Activated T-cell treated with anti-CD3 and anti-CD28 coated beads, Interleukin-2, amount 50 U/mL, for 72 hours (primary cell): ENCODE measurements at regions not wholly inside any gene's neighbourhood (a gene's known extent, or its start where the extent isn't known, plus 50 kb on each side); places are given as distances from the start of the nearest gene placed in this dataset.

Source experiments
- ATAC-seq, 2 donors: fragments of 150-1000 bp; cut with Tn5 transposase; replicated peaks in 1 of 2; 2 replicates each; pipeline ENCODE4 v1.10.0; 2021; ENCODE audit warnings: moderate library complexity in 2 of 2, mild to moderate bottlenecking in 1 of 2
- DNase-seq, 2 donors: peaks; one replicate each; pipeline ENCODE4 v3.0.0; 2021 to 2022; ENCODE audit warnings: mixed read lengths in 1 of 2
- H3K27ac Mint-ChIP-seq: one replicate; pipeline ENCODE4 v1.8.0; 2022; ENCODE audit warnings: mild to moderate bottlenecking, moderate library complexity, mixed read lengths
- H3K27me3 Mint-ChIP-seq: one replicate; pipeline ENCODE4 v1.8.0; 2022; ENCODE audit warnings: low read depth, mixed read lengths
- H3K36me3 Mint-ChIP-seq, 2 donors: one replicate each; pipeline ENCODE4 v1.8.0; 2022; ENCODE audit warnings: mixed read lengths in 2 of 2, mild to moderate bottlenecking in 1 of 2; ENCODE audit not compliant: insufficient read depth in 2 of 2
- H3K4me1 Mint-ChIP-seq: one replicate; pipeline ENCODE4 v1.8.0; 2022; ENCODE audit warnings: low read depth, mixed read lengths
- H3K4me3 Mint-ChIP-seq, 2 donors: one replicate each; pipeline ENCODE4 v1.8.0; 2022; ENCODE audit warnings: mild to moderate bottlenecking in 2 of 2, mixed read lengths in 2 of 2, moderate library complexity in 2 of 2
- H3K9me3 Mint-ChIP-seq, 2 donors: one replicate each; pipeline ENCODE4 v1.8.0; 2022; ENCODE audit warnings: mixed read lengths in 2 of 2

- ATAC-seq (no peak), DNase-seq (no peak)
- H3K27me3 Mint-ChIP-seq, result no peaks in the 10 kb centered on the region
- no peak overlapping the region for H3K4me3 Mint-ChIP-seq
- no peaks in the 10 kb centered on the region for H3K36me3 Mint-ChIP-seq
- peaks cover 3 to 4% of the 10 kb centered on the region in 2 donors for H3K9me3 Mint-ChIP-seq
- no peak overlapping the region for H3K27ac Mint-ChIP-seq
- H3K4me1 Mint-ChIP-seq, result no peaks in the 10 kb centered on the region
Observed at GRCh38 chr18:65133610-65134009, 617.2 kb upstream of the CDH7 start.

DNA sequence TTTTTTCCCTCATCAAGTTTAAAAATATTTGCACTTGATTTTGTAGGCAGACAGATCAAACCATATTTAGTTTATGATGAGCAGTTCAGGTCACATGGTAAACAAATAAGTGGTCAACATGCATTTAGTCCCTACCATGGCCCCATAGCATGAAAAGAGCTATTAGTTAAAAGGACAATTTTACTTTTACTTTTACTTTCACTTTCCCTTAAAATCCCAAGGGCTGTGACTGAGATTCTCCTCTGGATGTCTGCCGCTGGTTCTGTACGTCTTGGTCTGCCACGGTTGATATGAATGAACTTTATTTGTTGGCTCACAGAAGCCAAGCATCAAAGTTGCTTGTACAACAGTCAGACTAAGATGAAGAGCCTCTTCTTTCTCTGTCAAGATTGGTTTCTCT is 626.2 kb upstream of the CDH7 start:
- Mint-ChIP-seq H3K9me3 (peaks cover 7% of the 10 kb centered on the region in 2 donors), H3K27me3 (no peaks in the 10 kb centered on the region), H3K4me1 (no peaks in the 10 kb centered on the region), H3K27ac (no peak overlapping the region), H3K4me3 (no peak overlapping the region), H3K36me3 (peaks cover 2 to 5% of the 10 kb centered on the region in 2 donors)
- ATAC-seq, result no peak
- DNase-seq, result no peak

DNA sequence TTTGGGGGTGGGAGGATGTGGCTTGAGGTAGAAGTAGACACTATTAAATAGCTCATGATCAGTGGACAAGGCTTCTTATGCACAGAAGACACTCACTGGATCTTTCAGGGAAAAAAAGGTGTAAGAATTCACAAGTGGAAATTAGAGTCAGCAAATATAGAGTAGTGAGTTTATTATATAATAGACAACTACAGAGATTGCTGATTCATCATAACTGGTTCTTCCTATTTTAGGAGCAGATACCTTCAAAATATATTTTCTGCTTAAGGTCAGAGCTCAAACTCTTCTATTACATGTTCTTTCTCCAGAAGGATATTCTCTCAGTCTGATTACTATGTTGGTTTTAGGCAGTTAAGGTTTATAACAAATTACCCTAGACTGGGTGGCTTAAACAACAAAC is 646.9 kb upstream of the CDH7 start:
- no peak overlapping the region for H3K4me3 Mint-ChIP-seq

GRCh38 chr18:65093346-65093745 is 657.5 kb upstream of the CDH7 start:
- Mint-ChIP-seq H3K27me3 (no peaks in the 10 kb centered on the region), H3K4me1 (no peaks in the 10 kb centered on the region), H3K36me3 (no peaks in the 10 kb centered on the region), H3K27ac (no peak overlapping the region), H3K9me3 (peaks cover 5% of the 10 kb centered on the region in 2 donors), H3K4me3 (no peak overlapping the region)
- DNase-seq (no peak), ATAC-seq (no peak)

More for the DNA sequence above, 646.9 kb upstream of the CDH7 start:
- DNase-seq, result no peak
- Mint-ChIP-seq H3K9me3 (peaks cover 5 to 8% of the 10 kb centered on the region in 2 donors), H3K27ac (no peak overlapping the region), H3K36me3 (peaks cover 0 to 3% of the 10 kb centered on the region in 2 donors), H3K4me1 (no peaks in the 10 kb centered on the region), H3K27me3 (no peaks in the 10 kb centered on the region)
- no peak for ATAC-seq

- no peaks in the 10 kb centered on the region for H3K27me3 Mint-ChIP-seq
- no peak overlapping the region for H3K27ac Mint-ChIP-seq
- peaks cover 5% of the 10 kb centered on the region in 2 donors for H3K9me3 Mint-ChIP-seq
- ATAC-seq (no peak), DNase-seq (no peak)
- H3K36me3 Mint-ChIP-seq, result no peaks in the 10 kb centered on the region
- no peak overlapping the region for H3K4me3 Mint-ChIP-seq
- no peaks in the 10 kb centered on the region for H3K4me1 Mint-ChIP-seq
Observed at GRCh38 chr18:65091744-65092329, 659.0 kb upstream of the CDH7 start.

DNA sequence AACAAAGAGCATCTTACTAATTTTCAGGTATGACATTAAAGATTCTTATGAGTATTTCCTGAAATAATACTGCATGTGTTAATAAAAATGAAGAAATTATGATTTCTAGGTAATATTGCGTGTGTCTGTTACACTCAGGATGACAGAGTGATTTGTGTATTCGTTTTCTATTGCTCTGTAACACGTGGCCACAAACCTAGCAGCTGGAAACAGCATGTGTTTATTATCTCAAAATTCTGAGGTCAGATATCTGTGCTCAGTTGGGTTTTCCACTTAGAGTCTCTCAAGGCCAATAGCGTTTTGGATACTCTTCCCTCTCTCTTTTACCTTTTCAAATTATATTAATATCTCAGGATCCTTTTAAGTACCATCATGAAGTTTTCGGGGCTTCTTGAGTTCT is 667.9 kb upstream of the CDH7 start:
- no peaks in the 10 kb centered on the region for H3K27me3 Mint-ChIP-seq
- H3K4me1 Mint-ChIP-seq, result no peaks in the 10 kb centered on the region
- no peak for DNase-seq
- no peak overlapping the region for H3K27ac Mint-ChIP-seq
- H3K36me3 Mint-ChIP-seq, result peaks cover 0 to 1% of the 10 kb centered on the region in 2 donors
- peaks cover 0 to 2% of the 10 kb centered on the region in 2 donors for H3K9me3 Mint-ChIP-seq
- no peak for ATAC-seq
- H3K4me3 Mint-ChIP-seq, result no peak overlapping the region

DNA sequence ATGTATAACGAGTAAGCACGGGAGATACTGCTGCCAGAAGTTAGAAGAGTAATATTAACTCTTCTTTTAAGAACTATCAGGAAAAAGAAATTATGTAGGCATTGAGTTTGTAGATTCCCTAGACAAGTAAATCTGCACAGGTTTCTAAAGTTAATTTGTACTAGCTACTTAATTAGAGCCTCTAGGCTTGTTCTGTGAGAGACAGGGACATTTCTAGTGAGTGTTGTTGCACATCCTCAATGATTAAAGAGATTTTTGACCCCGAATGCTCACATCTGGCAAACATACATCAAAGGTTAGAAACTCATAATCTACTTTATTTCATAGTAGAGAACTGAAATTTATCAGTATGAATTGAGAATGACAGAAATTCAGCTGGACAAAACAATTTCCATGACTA is 669.0 kb upstream of the CDH7 start:
- DNase-seq (no peak), ATAC-seq (no peak)
- peaks cover 0 to 1% of the 10 kb centered on the region in 2 donors for H3K36me3 Mint-ChIP-seq

DNA sequence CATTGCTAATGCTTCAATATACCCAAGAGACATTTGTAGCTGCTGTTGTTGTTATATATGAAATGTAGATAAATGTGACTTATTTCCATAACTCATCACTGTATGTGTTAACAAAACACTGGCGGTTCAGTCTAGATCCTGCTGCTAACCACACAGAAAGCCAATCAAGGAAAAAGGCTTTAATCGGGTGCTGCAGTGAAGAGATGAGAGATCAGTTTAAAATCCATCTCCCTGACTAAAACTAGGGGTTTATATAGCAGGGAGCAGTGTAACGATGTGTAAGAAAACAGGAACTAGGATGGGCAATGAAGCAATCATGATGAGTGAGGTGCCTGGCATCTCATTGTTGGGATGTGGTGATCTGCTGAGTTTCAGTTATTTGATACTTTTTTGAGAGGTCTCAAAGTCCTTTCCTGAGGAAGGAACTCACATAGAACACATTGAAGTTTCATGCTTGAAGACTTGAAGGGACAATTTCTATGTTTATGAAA is 677.7 kb upstream of the CDH7 start:
- DNase-seq, result no peak
- Mint-ChIP-seq H3K36me3 (no peaks in the 10 kb centered on the region), H3K4me1 (no peaks in the 10 kb centered on the region), H3K27ac (no peak overlapping the region), H3K4me3 (no peak overlapping the region), H3K9me3 (peaks cover 2 to 4% of the 10 kb centered on the region in 2 donors), H3K27me3 (no peaks in the 10 kb centered on the region)
- ATAC-seq, result no peak

More for the DNA sequence above, 669.0 kb upstream of the CDH7 start:
- no peaks in the 10 kb centered on the region for H3K27me3 Mint-ChIP-seq
- no peak overlapping the region for H3K4me3 Mint-ChIP-seq
- H3K27ac Mint-ChIP-seq, result no peak overlapping the region
- H3K9me3 Mint-ChIP-seq, result peaks cover 0 to 2% of the 10 kb centered on the region in 2 donors
- no peaks in the 10 kb centered on the region for H3K4me1 Mint-ChIP-seq

DNA sequence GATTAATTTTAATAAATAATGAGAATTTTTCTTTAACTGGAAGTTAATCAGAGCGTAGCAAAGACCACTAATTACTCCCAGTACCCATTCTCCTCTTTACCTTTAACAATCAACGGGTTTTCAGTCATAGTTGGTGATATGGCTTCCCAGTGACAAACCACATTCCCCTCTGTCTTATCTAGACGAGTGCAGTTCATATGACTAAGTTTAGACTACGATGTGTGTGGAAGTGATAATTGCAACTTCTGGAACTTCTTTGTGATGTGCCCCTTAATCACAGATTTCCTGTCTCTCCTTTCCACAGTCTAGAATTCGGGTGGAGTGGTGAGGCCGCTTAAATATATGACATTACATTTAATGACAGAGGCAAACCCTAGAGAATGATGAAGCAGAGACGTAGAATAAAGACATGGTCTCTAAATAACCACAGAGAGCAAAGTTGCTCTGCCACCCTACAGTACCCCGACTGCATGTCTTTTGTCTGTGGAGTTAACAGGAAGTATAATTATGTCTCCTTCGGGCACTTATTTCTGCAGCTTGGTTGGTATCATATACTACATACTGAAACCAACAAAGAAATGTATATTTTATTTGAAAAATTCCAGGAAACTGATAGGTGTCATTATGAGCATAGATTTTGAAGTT is 693.3 kb upstream of the CDH7 start:
- no peaks in the 10 kb centered on the region for H3K4me1 Mint-ChIP-seq
- no peak overlapping the region for H3K27ac Mint-ChIP-seq
- H3K9me3 Mint-ChIP-seq, result peaks cover 7 to 8% of the 10 kb centered on the region in 2 donors
- H3K27me3 Mint-ChIP-seq, result no peaks in the 10 kb centered on the region
- H3K4me3 Mint-ChIP-seq, result no peak overlapping the region
- H3K36me3 Mint-ChIP-seq, result no peaks in the 10 kb centered on the region
- DNase-seq (no peak), ATAC-seq (no peak)

- Mint-ChIP-seq H3K9me3 (peaks cover 3 to 8% of the 10 kb centered on the region in 2 donors), H3K4me1 (no peaks in the 10 kb centered on the region), H3K27ac (no peak overlapping the region), H3K4me3 (no peak overlapping the region), H3K27me3 (no peaks in the 10 kb centered on the region), H3K36me3 (no peaks in the 10 kb centered on the region)
- no peak for ATAC-seq
- no peak for DNase-seq
Observed at GRCh38 chr18:65056575-65056974, 694.2 kb upstream of the CDH7 start.

DNA sequence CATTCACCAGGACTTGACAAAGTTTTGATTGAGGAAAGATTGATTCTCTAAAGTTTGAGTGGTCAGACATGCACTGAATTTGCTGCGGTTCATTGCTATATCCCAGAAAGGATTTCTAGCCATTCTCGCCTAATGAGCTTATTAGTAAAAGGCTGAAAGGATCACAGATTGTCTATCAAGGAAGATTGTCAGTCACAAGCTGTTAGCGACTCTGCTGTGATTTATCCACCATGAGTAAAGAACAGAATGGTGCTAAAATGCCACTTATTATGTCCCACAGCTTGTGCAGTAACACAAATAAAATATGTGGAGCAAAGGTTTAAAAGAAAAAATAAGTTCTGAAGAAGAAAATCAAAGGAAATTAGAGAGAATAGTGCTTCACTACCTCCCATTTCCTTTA is 701.2 kb upstream of the CDH7 start:
- no peak for ATAC-seq
- H3K4me1 Mint-ChIP-seq, result no peaks in the 10 kb centered on the region

DNA sequence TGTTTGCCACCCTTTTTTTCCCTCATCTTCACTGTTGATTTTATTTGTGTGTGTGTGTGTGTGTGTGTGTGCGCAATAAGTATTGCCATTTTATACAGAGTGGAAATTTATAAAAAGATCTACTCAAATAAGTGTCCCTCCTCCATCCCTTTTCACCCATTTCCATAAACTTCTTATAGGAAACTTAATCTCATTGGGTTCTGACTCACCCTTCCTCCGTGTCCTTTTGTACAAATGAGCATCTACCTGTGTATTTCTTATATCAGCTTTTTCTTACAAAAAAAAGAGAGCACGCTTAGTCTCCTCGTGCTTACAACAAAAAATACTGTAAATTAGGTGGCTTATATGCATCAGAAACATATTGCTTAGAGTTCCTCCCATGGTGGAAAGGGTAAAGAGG is 711.2 kb upstream of the CDH7 start:
- no peak overlapping the region for H3K4me3 Mint-ChIP-seq
- DNase-seq, result no peak

More for the DNA sequence above, 701.2 kb upstream of the CDH7 start:
- DNase-seq, result no peak
- Mint-ChIP-seq H3K27ac (no peak overlapping the region), H3K27me3 (no peaks in the 10 kb centered on the region), H3K9me3 (peaks cover 7% of the 10 kb centered on the region in 2 donors), H3K36me3 (no peaks in the 10 kb centered on the region), H3K4me3 (no peak overlapping the region)

GRCh38 chr18:65035701-65036100 is 715.1 kb upstream of the CDH7 start:
- Mint-ChIP-seq H3K4me3 (no peak overlapping the region), H3K9me3 (peaks cover 9 to 11% of the 10 kb centered on the region in 2 donors), H3K4me1 (no peaks in the 10 kb centered on the region), H3K27me3 (no peaks in the 10 kb centered on the region), H3K27ac (no peak overlapping the region), H3K36me3 (no peaks in the 10 kb centered on the region)
- ATAC-seq (no peak), DNase-seq (no peak)

More for the DNA sequence above, 711.2 kb upstream of the CDH7 start:
- Mint-ChIP-seq H3K36me3 (no peaks in the 10 kb centered on the region), H3K27me3 (no peaks in the 10 kb centered on the region), H3K9me3 (peaks cover 8 to 12% of the 10 kb centered on the region in 2 donors), H3K4me1 (no peaks in the 10 kb centered on the region), H3K27ac (no peak overlapping the region)
- no peak for ATAC-seq

GRCh38 chr18:65025756-65026155 is 725.1 kb upstream of the CDH7 start:
- no peak for ATAC-seq
- Mint-ChIP-seq H3K9me3 (peaks cover 3 to 6% of the 10 kb centered on the region in 2 donors), H3K4me1 (no peaks in the 10 kb centered on the region), H3K27me3 (no peaks in the 10 kb centered on the region), H3K36me3 (no peaks in the 10 kb centered on the region), H3K27ac (no peak overlapping the region), H3K4me3 (no peak overlapping the region)
- no peak for DNase-seq
